H1 (cell line): ENCODE measurements at regions not wholly inside any gene's neighbourhood (a gene's known extent, or its start where the extent isn't known, plus 50 kb on each side); places are given as distances from the start of the nearest gene placed in this dataset.

Source experiments
- BCL11A ChIP-seq, 2 experiments: IDR thresholded peaks; one replicate each; pipeline ENCODE4 v1.6.1; 2011; ENCODE audit warnings: low read depth in 2 of 2, low read length in 2 of 2, mild to moderate bottlenecking in 2 of 2
- CHD1 ChIP-seq: IDR thresholded peaks from 2 replicates; pipeline ENCODE4 v1.6.1; 2012; ENCODE audit warnings: low read depth, low read length, improper control_type of control experiment
- POLR2A ChIP-seq, 2 experiments: IDR thresholded peaks; 1 replicate in 1 of 2; 2 replicates in 1 of 2; pipeline ENCODE4 v1.6.1; 2011; ENCODE audit warnings: low read depth in 2 of 2, low read length in 2 of 2, mild to moderate bottlenecking in 2 of 2; ENCODE audit errors: control extremely low read depth in 1 of 2
- SAP30 ChIP-seq: fragments of 300-600 bp; sonication (generic); IDR thresholded peaks from 2 replicates; pipeline ENCODE4 v1.7.1; 2012; ENCODE audit warnings: low read length, moderate library complexity, mild to moderate bottlenecking, inconsistent platforms; ENCODE audit not compliant: insufficient read depth, insufficient replicate concordance
- TBP ChIP-seq: IDR thresholded peaks from 2 replicates; pipeline ENCODE4 v1.6.1; 2011; ENCODE audit warnings: low read depth, low read length, improper control_type of control experiment

GRCh38 chr1:14137411-14138134 lies 437.6 kb downstream of the PRDM2 start (continued):
- TF ChIP-seq CHD1 = no peak
- no peak for TF ChIP-seq BCL11A (IDR thresholded peaks at IDR 0.05; ENCODE audit: low read depth in 2 of 2, low read length in 2 of 2)
- TF ChIP-seq TBP = no peak
- no peak for TF ChIP-seq SAP30
- no peak for TF ChIP-seq POLR2A (IDR thresholded peaks at IDR 0.05; ENCODE audit: control extremely low read depth in 1 of 2, low read depth in 2 of 2, low read length in 2 of 2)
